Mammary epithelial cell (primary cell): ENCODE measurements at regions not wholly inside any gene's neighbourhood (a gene's known extent, or its start where the extent isn't known, plus 50 kb on each side); places are given as distances from the start of the nearest gene placed in this dataset.

Experiments
- CTCF ChIP-seq, 2 donors: IDR thresholded peaks in 1 of 2; conservative IDR thresholded peaks in 1 of 2; 2 replicates each; pipeline ENCODE4 v1.5.1; 2011 to 2012; ENCODE audit warnings: inconsistent platforms in 2 of 2, low read length in 2 of 2, mild to moderate bottlenecking in 2 of 2, control low read depth in 1 of 2, low read depth in 1 of 2; ENCODE audit not compliant: insufficient read depth in 1 of 2; ENCODE audit errors: extremely low read depth in 1 of 2
- EZH2 ChIP-seq: IDR thresholded peaks from 2 replicates; pipeline ENCODE4 v1.6.1; 2012; ENCODE audit warnings: low read length, inconsistent platforms, borderline replicate concordance

- no peak for TF ChIP-seq CTCF (conservative IDR thresholded peaks at IDR 0.05 in 1 of 2, IDR thresholded peaks at IDR 0.05 in 1 of 2; ENCODE audit: extremely low read depth in 1 of 2, insufficient read depth in 1 of 2, low read depth in 1 of 2, low read length in 2 of 2)
- TF ChIP-seq EZH2, result no peak
Observed at GRCh38 chr4:114465766-114466165, 132.8 kb upstream of the UGT8 start.
